ENCODE measurements at regions not wholly inside any gene's neighbourhood (a gene's known extent, or its start where the extent isn't known, plus 50 kb on each side); places are given as distances from the start of the nearest gene placed in this dataset.
A peak's percentile ranks its signal among the peaks of the same experiment; 100 is the strongest.
"Not testable (repeated sequence)": the region's sequence is repeated elsewhere in the genome, so short reads cannot be mapped to it uniquely, and the experiment has no call there.

GRCh38 chr1:610538-610937, 75.9 kb downstream of the OR4F16 start:
- DNase-seq (ENCODE audit: low spot score), result not testable (repeated sequence)

- not testable (repeated sequence) for DNase-seq (ENCODE audit: low spot score)
Observed at GRCh38 chr1:609161-609560, 77.3 kb downstream of the OR4F16 start.

GRCh38 chr1:605279-605678, 81.2 kb downstream of the OR4F16 start:
- DNase-seq (ENCODE audit: low spot score), result not testable (repeated sequence)

DNA sequence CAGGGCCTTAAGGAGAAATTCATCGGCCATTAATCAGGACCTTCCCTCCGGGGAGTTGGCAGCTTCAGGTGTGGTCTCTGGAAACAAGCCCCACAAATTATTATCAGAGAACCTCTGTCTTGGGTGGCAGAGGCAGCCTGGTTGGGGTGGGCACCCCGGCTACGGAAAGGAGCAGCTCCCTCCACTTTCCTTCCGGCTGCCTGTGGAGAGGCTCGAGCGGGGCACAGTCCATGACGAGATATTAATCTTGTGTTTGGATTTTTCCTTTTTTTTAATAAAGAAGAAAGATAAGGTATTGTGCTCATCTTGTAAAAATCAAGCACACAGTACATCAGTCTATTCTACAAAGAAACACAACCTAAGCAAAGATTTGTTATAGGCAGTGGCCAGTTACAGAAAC, 98.2 kb downstream of the OR4F16 start:
- DNase-seq (ENCODE audit: low spot score), result not testable (repeated sequence)

DNA sequence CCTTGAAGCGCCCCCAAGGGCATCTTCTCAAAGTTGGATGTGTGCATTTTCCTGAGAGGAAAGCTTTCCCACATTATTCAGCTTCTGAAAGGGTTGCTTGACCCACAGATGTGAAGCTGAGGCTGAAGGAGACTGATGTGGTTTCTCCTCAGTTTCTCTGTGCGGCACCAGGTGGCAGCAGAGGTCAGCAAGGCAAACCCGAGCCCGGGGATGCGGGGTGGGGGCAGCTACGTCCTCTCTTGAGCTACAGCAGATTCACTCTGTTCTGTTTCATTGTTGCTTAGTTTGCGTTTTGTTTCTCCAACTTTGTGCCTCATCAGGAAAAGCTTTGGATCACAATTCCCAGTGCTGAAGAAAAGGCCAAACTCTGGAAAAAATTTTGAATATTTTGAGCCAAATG, 100.5 kb downstream of the OR4F16 start:
- peak; percentile 94 for DNase-seq (ENCODE audit: low spot score)
